Progenitor cell of endocrine pancreas (in vitro differentiated cells): ENCODE measurements at regions not wholly inside any gene's neighbourhood (a gene's known extent, or its start where the extent isn't known, plus 50 kb on each side); places are given as distances from the start of the nearest gene placed in this dataset.

Experiments used
- DNase-seq: peaks from one replicate; pipeline ENCODE4 v3.0.0; 2021; ENCODE audit warnings: low spot score; ENCODE audit not compliant: unreplicated experiment
- H3K27ac Mint-ChIP-seq: 2 replicates; pipeline ENCODE4 v1.8.0; 2021; ENCODE audit warnings: mild to moderate bottlenecking, moderate library complexity, mixed read lengths
- H3K27me3 Mint-ChIP-seq: 2 replicates; pipeline ENCODE4 v1.8.0; 2021; ENCODE audit warnings: mixed read lengths
- H3K36me3 Mint-ChIP-seq: 2 replicates; pipeline ENCODE4 v1.8.0; 2022; ENCODE audit warnings: mixed read lengths; ENCODE audit not compliant: insufficient read depth
- H3K4me1 Mint-ChIP-seq: 2 replicates; pipeline ENCODE4 v1.8.0; 2021; ENCODE audit warnings: low read depth, mixed read lengths
- H3K4me3 Mint-ChIP-seq: 2 replicates; pipeline ENCODE4 v1.8.0; 2021; ENCODE audit warnings: low read depth, mild to moderate bottlenecking, moderate library complexity, mixed read lengths
- H3K9me3 Mint-ChIP-seq: 2 replicates; pipeline ENCODE4 v1.8.0; 2021; ENCODE audit warnings: low read depth, mixed read lengths
- CTCF ChIP-seq: fragments of 200-600 bp; sonication (generic); IDR thresholded peaks from one replicate; pipeline ENCODE4 v1.5.0; 2021; ENCODE audit warnings: antibody characterized with exemption, mild to moderate bottlenecking; ENCODE audit not compliant: unreplicated experiment

- no peak for DNase-seq
- Mint-ChIP-seq H3K27me3 (no peaks in the 10 kb centered on the region), H3K9me3 (no peaks in the 10 kb centered on the region), H3K27ac (no peak overlapping the region), H3K4me3 (no peak overlapping the region), H3K36me3 (no peaks in the 10 kb centered on the region), H3K4me1 (no peaks in the 10 kb centered on the region)
- TF ChIP-seq CTCF: no peak
Observed at GRCh38 chr3:118473343-118473742, 561.3 kb downstream of the IGSF11 start.

GRCh38 chr3:118476885-118477618, 557.6 kb downstream of the IGSF11 start:
- no peaks in the 10 kb centered on the region for H3K27me3 Mint-ChIP-seq
- DNase-seq: no peak
- no peak overlapping the region for H3K27ac Mint-ChIP-seq
- H3K4me1 Mint-ChIP-seq: peaks cover 3% of the 10 kb centered on the region
- no peaks in the 10 kb centered on the region for H3K9me3 Mint-ChIP-seq
- no peaks in the 10 kb centered on the region for H3K36me3 Mint-ChIP-seq
- TF ChIP-seq CTCF: no peak
- H3K4me3 Mint-ChIP-seq: no peak overlapping the region

GRCh38 chr3:118477768-118478167, 556.9 kb downstream of the IGSF11 start:
- Mint-ChIP-seq H3K27me3 (no peaks in the 10 kb centered on the region), H3K27ac (no peak overlapping the region), H3K4me3 (no peak overlapping the region), H3K9me3 (no peaks in the 10 kb centered on the region), H3K4me1 (peaks cover 3% of the 10 kb centered on the region), H3K36me3 (no peaks in the 10 kb centered on the region)
- no peak for DNase-seq
- no peak for TF ChIP-seq CTCF

GRCh38 chr3:118478706-118479276, 555.9 kb downstream of the IGSF11 start:
- DNase-seq: no peak
- no peaks in the 10 kb centered on the region for H3K36me3 Mint-ChIP-seq
- H3K4me1 Mint-ChIP-seq: peaks cover 3% of the 10 kb centered on the region
- H3K4me3 Mint-ChIP-seq: no peak overlapping the region
- H3K27me3 Mint-ChIP-seq: no peaks in the 10 kb centered on the region
- TF ChIP-seq CTCF: no peak
- no peaks in the 10 kb centered on the region for H3K9me3 Mint-ChIP-seq
- H3K27ac Mint-ChIP-seq: no peak overlapping the region

GRCh38 chr3:118479376-118479775, 555.3 kb downstream of the IGSF11 start:
- Mint-ChIP-seq H3K4me3 (no peak overlapping the region), H3K36me3 (no peaks in the 10 kb centered on the region), H3K27me3 (no peaks in the 10 kb centered on the region), H3K9me3 (no peaks in the 10 kb centered on the region), H3K27ac (no peak overlapping the region), H3K4me1 (peaks cover 3% of the 10 kb centered on the region)
- no peak for TF ChIP-seq CTCF
- no peak for DNase-seq
